Stomach (tissue), 4 donors: ENCODE measurements at regions not wholly inside any gene's neighbourhood (a gene's known extent, or its start where the extent isn't known, plus 50 kb on each side); places are given as distances from the start of the nearest gene placed in this dataset.

Experiments
- CTCF ChIP-seq, 7 experiments: fragments of 450-650 bp in 4 of 7; fragments of 200-600 bp in 3 of 7; sonication (generic) in 3 of 7; IDR thresholded peaks; one replicate each; pipeline ENCODE4 v1.5.1; 2016 to 2019; ENCODE audit warnings: antibody characterized with exemption in 7 of 7, control low read depth in 2 of 7, mild to moderate bottlenecking in 1 of 7
- EP300 ChIP-seq: sonication (generic); formaldehyde crosslinking; IDR thresholded peaks from one replicate; pipeline ENCODE4 v1.6.1; 2017; ENCODE audit warnings: antibody characterized with exemption
- POLR2AphosphoS5 ChIP-seq, 3 donors: sonication (generic); formaldehyde crosslinking; IDR thresholded peaks; one replicate each; pipeline ENCODE4 v1.6.1; 2016; ENCODE audit warnings: antibody characterized with exemption in 3 of 3

GRCh38 chr14:43031598-43031997 is 1424.9 kb downstream of the LRFN5 start:
- no peak for TF ChIP-seq CTCF (IDR thresholded peaks at IDR 0.05)
- no peak for TF ChIP-seq POLR2AphosphoS5 (IDR thresholded peaks at IDR 0.05)
- TF ChIP-seq EP300: no peak
